ENCODE measurements at regions not wholly inside any gene's neighbourhood (a gene's known extent, or its start where the extent isn't known, plus 50 kb on each side); places are given as distances from the start of the nearest gene placed in this dataset.
A peak's percentile ranks its signal among the peaks of the same experiment; 100 is the strongest.

- ChIA-PET CTCF (interaction anchor here (2.0 kb wide), 1 partner anchor 41 kb away, joined by 8 read pairs; no protein-coding TSS in a partner anchor), POLR2A (no interaction called here)
- no peak overlapping the region for H3K4me3 ChIP-seq (ENCODE audit: low read depth, low read length)
- TF ChIP-seq CTCF (IDR thresholded peaks at IDR 0.05; ENCODE audit: insufficient read depth, low read length, missing control alignments): no peak
- DNase-seq (ENCODE audit: low read depth, low spot score): no peak
Observed at GRCh38 chr10:120382360-120382759, 74.7 kb upstream of the PLPP4 start.

GRCh38 chr10:120385992-120386391, 71.0 kb upstream of the PLPP4 start:
- H3K4me3 ChIP-seq (ENCODE audit: low read depth, low read length): no peak overlapping the region
- CTCF ChIA-PET: no interaction called here
- no peak for DNase-seq (ENCODE audit: low read depth, low spot score)
- POLR2A ChIA-PET: no interaction called here
- TF ChIP-seq CTCF (IDR thresholded peaks at IDR 0.05; ENCODE audit: insufficient read depth, low read length, missing control alignments): no peak

- no peak for DNase-seq (ENCODE audit: low read depth, low spot score)
- TF ChIP-seq CTCF (IDR thresholded peaks at IDR 0.05; ENCODE audit: insufficient read depth, low read length, missing control alignments): no peak
- CTCF ChIA-PET: interaction anchor here (2.4 kb wide), 1 partner anchor 36 kb away, joined by 15 read pairs; no protein-coding TSS in a partner anchor
- POLR2A ChIA-PET: no interaction called here
- no peak overlapping the region for H3K4me3 ChIP-seq (ENCODE audit: low read depth, low read length)
Observed at GRCh38 chr10:120386896-120387295, 70.1 kb upstream of the PLPP4 start.

- H3K4me3 ChIP-seq (ENCODE audit: low read depth, low read length): no peak overlapping the region
- ChIA-PET CTCF (interaction anchor here (2.4 kb wide), 1 partner anchor 36 kb away, joined by 15 read pairs; no protein-coding TSS in a partner anchor), POLR2A (no interaction called here)
- TF ChIP-seq CTCF (IDR thresholded peaks at IDR 0.05; ENCODE audit: insufficient read depth, low read length, missing control alignments): no peak
- peak; percentile 34 for DNase-seq (ENCODE audit: low read depth, low spot score)
Observed at GRCh38 chr10:120387326-120387725, 69.7 kb upstream of the PLPP4 start.

- H3K4me3 ChIP-seq (ENCODE audit: low read depth, low read length): no peak overlapping the region
- CTCF ChIA-PET: interaction anchor here (1.0 kb wide), 1 partner anchor 32 kb away, joined by 3 read pairs; no protein-coding TSS in a partner anchor
- no peak for TF ChIP-seq CTCF (IDR thresholded peaks at IDR 0.05; ENCODE audit: insufficient read depth, low read length, missing control alignments)
- POLR2A ChIA-PET: interaction anchor here (0.6 kb wide), 1 partner anchor 21 kb away, joined by 4 read pairs; no protein-coding TSS in a partner anchor
- DNase-seq (ENCODE audit: low read depth, low spot score): no peak
Observed at GRCh38 chr10:120392245-120392644, 64.8 kb upstream of the PLPP4 start.

- ChIA-PET POLR2A (interaction anchor here (0.6 kb wide), 1 partner anchor 21 kb away, joined by 4 read pairs; no protein-coding TSS in a partner anchor), CTCF (interaction anchor here (1.0 kb wide), 1 partner anchor 31 kb away, joined by 3 read pairs; no protein-coding TSS in a partner anchor)
- DNase-seq (ENCODE audit: low read depth, low spot score): no peak
- no peak for TF ChIP-seq CTCF (IDR thresholded peaks at IDR 0.05; ENCODE audit: insufficient read depth, low read length, missing control alignments)
- H3K4me3 ChIP-seq (ENCODE audit: low read depth, low read length): no peak overlapping the region
Observed at GRCh38 chr10:120392671-120393079, 64.4 kb upstream of the PLPP4 start.
